ENCODE measurements at regions not wholly inside any gene's neighbourhood (a gene's known extent, or its start where the extent isn't known, plus 50 kb on each side); places are given as distances from the start of the nearest gene placed in this dataset.
"Not testable (repeated sequence)": the region's sequence is repeated elsewhere in the genome, so short reads cannot be mapped to it uniquely, and the experiment has no call there.

DNA sequence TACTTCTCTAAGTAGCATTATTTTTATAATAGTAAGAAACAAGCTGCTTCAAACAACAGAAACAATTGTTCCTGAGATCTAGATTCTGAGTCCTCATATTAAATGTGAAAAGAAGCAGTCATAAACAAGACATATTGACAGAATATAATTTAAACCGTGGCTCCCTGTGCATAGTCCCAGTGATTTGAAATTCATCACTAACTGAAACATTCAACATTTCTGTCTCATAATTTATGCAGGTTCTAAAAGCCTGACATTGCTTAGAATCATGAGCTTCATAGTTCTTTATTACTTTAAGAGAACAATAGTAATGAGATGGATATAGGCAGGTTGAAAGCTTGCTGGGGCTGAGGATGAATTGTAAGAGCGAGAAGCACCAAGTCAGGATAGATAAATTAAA is 375.5 kb upstream of the MAGEB18 start:
- Histone ChIP-seq H3K36me3 (no peaks in the 10 kb centered on the region), H3K27ac (no peak overlapping the region), H3K4me1 (no peaks in the 10 kb centered on the region), H3K4me3 (no peak overlapping the region), H3K27me3 (no peaks in the 10 kb centered on the region), H3K9me3 (no peaks in the 10 kb centered on the region)
- TF ChIP-seq, protein P1, sequence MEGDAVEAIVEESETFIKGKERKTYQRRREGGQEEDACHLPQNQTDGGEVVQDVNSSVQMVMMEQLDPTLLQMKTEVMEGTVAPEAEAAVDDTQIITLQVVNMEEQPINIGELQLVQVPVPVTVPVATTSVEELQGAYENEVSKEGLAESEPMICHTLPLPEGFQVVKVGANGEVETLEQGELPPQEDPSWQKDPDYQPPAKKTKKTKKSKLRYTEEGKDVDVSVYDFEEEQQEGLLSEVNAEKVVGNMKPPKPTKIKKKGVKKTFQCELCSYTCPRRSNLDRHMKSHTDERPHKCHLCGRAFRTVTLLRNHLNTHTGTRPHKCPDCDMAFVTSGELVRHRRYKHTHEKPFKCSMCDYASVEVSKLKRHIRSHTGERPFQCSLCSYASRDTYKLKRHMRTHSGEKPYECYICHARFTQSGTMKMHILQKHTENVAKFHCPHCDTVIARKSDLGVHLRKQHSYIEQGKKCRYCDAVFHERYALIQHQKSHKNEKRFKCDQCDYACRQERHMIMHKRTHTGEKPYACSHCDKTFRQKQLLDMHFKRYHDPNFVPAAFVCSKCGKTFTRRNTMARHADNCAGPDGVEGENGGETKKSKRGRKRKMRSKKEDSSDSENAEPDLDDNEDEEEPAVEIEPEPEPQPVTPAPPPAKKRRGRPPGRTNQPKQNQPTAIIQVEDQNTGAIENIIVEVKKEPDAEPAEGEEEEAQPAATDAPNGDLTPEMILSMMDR (IDR thresholded peaks at IDR 0.05) = no peak
- TF ChIP-seq POLR2A (IDR thresholded peaks at IDR 0.05) = no peak
- TF ChIP-seq POLR2AphosphoS5 (IDR thresholded peaks at IDR 0.05) = no peak
- no peak for TF ChIP-seq EP300 (IDR thresholded peaks at IDR 0.05; ENCODE audit: low read depth)
- 53 to 60% methylated on average over 2 of the region's 2 CpGs for WGBS, 2 donors (ENCODE audit: low coverage in 1 of 2)
- intact Hi-C loops (cut with DNase I; ENCODE audit: low total_unique reads) (no loop called here), in situ Hi-C loops (cut with MboI; ENCODE audit: low pct_ligation_motif_present in 1 of 4, low pct_unique_long_range_greater_than_20kb in 1 of 4, low sequenced_read_pairs in 3 of 4) (no loop called here)
- DNase-seq = no peak

DNA sequence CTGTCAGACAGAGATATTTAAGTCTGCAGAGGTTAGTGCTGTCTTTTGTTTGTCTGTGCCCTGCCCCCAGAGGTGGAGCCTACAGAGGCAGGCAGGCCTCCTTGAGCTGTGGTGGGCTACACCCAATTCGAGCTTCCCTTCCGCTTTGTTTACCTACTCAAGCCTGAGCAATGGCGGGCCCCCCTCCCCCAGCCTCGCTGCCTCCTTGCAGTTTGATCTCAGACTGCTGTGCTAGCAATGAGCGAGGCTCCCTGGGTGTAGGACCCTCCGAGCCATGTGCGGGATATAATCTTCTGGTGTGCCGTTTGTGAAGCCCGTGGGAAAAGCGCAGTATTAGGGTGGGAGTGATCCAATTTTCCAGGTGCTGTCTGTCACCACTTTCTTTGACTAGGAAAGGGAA is 366.3 kb upstream of the MAGEB18 start:
- DNase-seq; H3K36me3 ChIP-seq; H3K27ac ChIP-seq; H3K4me3 ChIP-seq; H3K27me3 ChIP-seq; H3K4me1 ChIP-seq; H3K9me3 ChIP-seq; in situ Hi-C loops (cut with MboI; ENCODE audit: low pct_ligation_motif_present in 1 of 4, low pct_unique_long_range_greater_than_20kb in 1 of 4, low sequenced_read_pairs in 3 of 4); intact Hi-C loops (cut with DNase I; ENCODE audit: low total_unique reads): not testable (repeated sequence)
- WGBS, 2 donors (ENCODE audit: low coverage in 1 of 2) = 92% methylated on average over 10 of the region's 10 CpGs; no CpG with 5 or more reads in 1 of the 2 donors

DNA sequence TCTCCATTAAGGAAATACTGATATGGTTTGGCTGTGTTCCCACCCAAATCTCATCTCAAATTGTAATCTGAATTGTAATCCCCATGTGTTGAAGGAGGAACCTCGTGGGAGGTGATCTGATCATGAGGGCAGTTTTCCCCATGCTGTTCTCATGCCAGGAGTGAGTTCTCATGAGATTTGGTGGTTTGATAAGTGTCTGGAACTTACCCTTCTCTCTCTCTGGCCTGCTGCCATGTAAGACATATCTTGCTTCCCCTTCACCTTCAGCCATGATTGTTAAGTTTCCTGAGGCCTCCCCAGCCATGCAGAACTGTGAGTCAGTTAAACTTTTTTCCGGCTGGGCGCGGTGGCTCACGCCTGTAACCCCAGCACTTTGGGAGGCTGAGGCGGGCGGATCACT is 340.3 kb upstream of the MAGEB18 start:
- H3K27me3 ChIP-seq; H3K9me3 ChIP-seq; in situ Hi-C loops (cut with MboI; ENCODE audit: low pct_ligation_motif_present in 1 of 4, low pct_unique_long_range_greater_than_20kb in 1 of 4, low sequenced_read_pairs in 3 of 4); H3K36me3 ChIP-seq; H3K4me3 ChIP-seq; H3K27ac ChIP-seq; H3K4me1 ChIP-seq; DNase-seq: not testable (repeated sequence)
- WGBS, 2 donors (ENCODE audit: low coverage in 1 of 2) = 76% methylated on average over 7 of the region's 7 CpGs; no CpG with 5 or more reads in 1 of the 2 donors
- intact Hi-C loops (cut with DNase I; ENCODE audit: low total_unique reads) = loop anchor here (1.0 kb wide), 1 partner anchor 42 kb away; no protein-coding TSS in a partner anchor

DNA sequence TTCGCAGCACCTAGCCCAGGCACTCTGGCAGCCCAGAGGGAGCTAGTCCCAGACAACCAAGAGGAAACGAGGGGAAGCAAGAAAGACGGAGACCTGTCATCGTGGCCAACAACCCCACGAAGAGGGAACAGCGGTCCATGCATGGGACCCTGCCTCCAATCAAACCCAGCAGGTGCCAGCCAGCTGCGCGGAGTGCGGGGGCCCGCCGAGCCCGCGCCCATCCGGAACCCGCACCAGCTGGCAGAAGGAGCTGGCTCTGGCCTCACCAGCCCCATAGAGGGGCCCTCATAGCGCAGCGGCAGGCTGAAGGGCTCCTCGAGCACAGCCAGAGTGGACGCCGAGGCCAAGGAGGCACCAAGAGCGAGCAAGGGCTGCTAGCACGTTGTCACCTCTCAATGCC is 332.4 kb upstream of the MAGEB18 start:
- intact Hi-C loops (cut with DNase I; ENCODE audit: low total_unique reads) = no loop called here
- 84% methylated on average over 22 of the region's 22 CpGs; no CpG with 5 or more reads in 1 of the 2 donors for WGBS, 2 donors (ENCODE audit: low coverage in 1 of 2)
- in situ Hi-C loops (cut with MboI; ENCODE audit: low pct_ligation_motif_present in 1 of 4, low pct_unique_long_range_greater_than_20kb in 1 of 4, low sequenced_read_pairs in 3 of 4) = no loop called here

DNA sequence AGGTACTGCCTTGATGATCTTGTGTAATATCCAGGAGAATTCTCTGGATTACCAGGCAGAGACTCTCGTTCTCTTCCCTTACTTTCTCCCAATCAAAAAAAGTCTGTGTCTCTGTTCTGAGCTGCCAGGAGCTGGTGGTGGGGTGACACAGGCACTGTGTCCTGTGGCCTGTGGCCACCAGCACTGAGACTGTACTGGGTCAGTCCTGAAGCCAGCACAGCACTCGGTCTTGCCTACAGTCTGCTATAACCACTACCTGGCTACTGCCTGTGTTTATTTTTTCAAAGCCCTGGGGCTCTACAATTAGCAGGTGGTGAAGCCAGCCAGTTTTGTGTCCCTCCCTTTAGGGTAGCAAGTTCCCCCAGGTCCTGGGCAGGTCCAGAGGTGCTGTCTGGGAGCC is 331.1 kb upstream of the MAGEB18 start:
- no peak overlapping the region for H3K4me3 ChIP-seq
- H3K27ac ChIP-seq = no peak overlapping the region
- WGBS, 2 donors (ENCODE audit: low coverage in 1 of 2) = 49% methylated on average over 2 of the region's 2 CpGs; no CpG with 5 or more reads in 1 of the 2 donors

More for the DNA sequence above, 332.4 kb upstream of the MAGEB18 start:
- TF ChIP-seq POLR2A (IDR thresholded peaks at IDR 0.05) (no peak), EP300 (IDR thresholded peaks at IDR 0.05; ENCODE audit: low read depth) (no peak), POLR2AphosphoS5 (IDR thresholded peaks at IDR 0.05) (no peak)
- TF ChIP-seq, protein P1 (IDR thresholded peaks at IDR 0.05) = no peak
- no peak overlapping the region for H3K4me3 ChIP-seq
- no peaks in the 10 kb centered on the region for H3K36me3 ChIP-seq
- no peak overlapping the region for H3K27ac ChIP-seq
- no peaks in the 10 kb centered on the region for H3K27me3 ChIP-seq
- no peak for DNase-seq
- H3K4me1 ChIP-seq = no peaks in the 10 kb centered on the region
- no peaks in the 10 kb centered on the region for H3K9me3 ChIP-seq

More for the DNA sequence above, 331.1 kb upstream of the MAGEB18 start:
- no peaks in the 10 kb centered on the region for H3K36me3 ChIP-seq
- TF ChIP-seq, protein P1 (IDR thresholded peaks at IDR 0.05) = no peak
- no peak for TF ChIP-seq POLR2AphosphoS5 (IDR thresholded peaks at IDR 0.05)
- no peak for TF ChIP-seq POLR2A (IDR thresholded peaks at IDR 0.05)
- TF ChIP-seq EP300 (IDR thresholded peaks at IDR 0.05; ENCODE audit: low read depth) = no peak
- no peaks in the 10 kb centered on the region for H3K4me1 ChIP-seq
- no peaks in the 10 kb centered on the region for H3K27me3 ChIP-seq
- in situ Hi-C loops (cut with MboI; ENCODE audit: low pct_ligation_motif_present in 1 of 4, low pct_unique_long_range_greater_than_20kb in 1 of 4, low sequenced_read_pairs in 3 of 4) (no loop called here), intact Hi-C loops (cut with DNase I; ENCODE audit: low total_unique reads) (no loop called here)
- no peak for DNase-seq
- H3K9me3 ChIP-seq = no peaks in the 10 kb centered on the region
